GM21737 (cell line): ENCODE measurements at regions not wholly inside any gene's neighbourhood (a gene's known extent, or its start where the extent isn't known, plus 50 kb on each side); places are given as distances from the start of the nearest gene placed in this dataset.

Source experiments
- ATAC-seq: cut with Tn5 transposase; IDR thresholded peaks from one replicate; pipeline ENCODE4 v1.9.1; 2021; ENCODE audit warnings: mild to moderate bottlenecking, moderate library complexity; ENCODE audit not compliant: unreplicated experiment

- ATAC-seq: no peak
These were observed 398.6 kb downstream of the TBL1XR1 start for GRCh38 chr3:176798680-176799079.

GRCh38 chr3:176796371-176796770 lies 400.9 kb downstream of the TBL1XR1 start:
- no peak for ATAC-seq

GRCh38 chr3:176795891-176796290 lies 401.4 kb downstream of the TBL1XR1 start:
- ATAC-seq: no peak

GRCh38 chr3:176794406-176794805 lies 402.9 kb downstream of the TBL1XR1 start:
- no peak for ATAC-seq

- no peak for ATAC-seq
These were observed 407.3 kb downstream of the TBL1XR1 start for GRCh38 chr3:176789947-176790346.

GRCh38 chr3:176789281-176789705 lies 408.0 kb downstream of the TBL1XR1 start:
- ATAC-seq: no peak

GRCh38 chr3:176787506-176787905 lies 409.8 kb downstream of the TBL1XR1 start:
- no peak for ATAC-seq

GRCh38 chr3:176785171-176785570 lies 412.1 kb downstream of the TBL1XR1 start:
- ATAC-seq: no peak

- ATAC-seq: no peak
These were observed 416.5 kb downstream of the TBL1XR1 start for GRCh38 chr3:176780766-176781165.

GRCh38 chr3:176776622-176777175 lies 420.6 kb downstream of the TBL1XR1 start:
- no peak for ATAC-seq

- ATAC-seq: no peak
These were observed 427.6 kb downstream of the TBL1XR1 start for GRCh38 chr3:176769547-176770190.

GRCh38 chr3:176767385-176767784 lies 429.9 kb downstream of the TBL1XR1 start:
- ATAC-seq: no peak

GRCh38 chr3:176766862-176767261 lies 430.4 kb downstream of the TBL1XR1 start:
- ATAC-seq: no peak

GRCh38 chr3:176765382-176765900 lies 431.8 kb downstream of the TBL1XR1 start:
- ATAC-seq: no peak

GRCh38 chr3:176759815-176760506 lies 437.3 kb downstream of the TBL1XR1 start:
- ATAC-seq: no peak

GRCh38 chr3:176757429-176757828 lies 439.9 kb downstream of the TBL1XR1 start:
- ATAC-seq: no peak

GRCh38 chr3:176755977-176756376 lies 441.3 kb downstream of the TBL1XR1 start:
- ATAC-seq: no peak

GRCh38 chr3:176755552-176755951 lies 441.7 kb downstream of the TBL1XR1 start:
- ATAC-seq: no peak

- ATAC-seq: no peak
These were observed 455.6 kb downstream of the TBL1XR1 start for GRCh38 chr3:176741664-176742047.

- ATAC-seq: no peak
These were observed 456.2 kb downstream of the TBL1XR1 start for GRCh38 chr3:176740906-176741663.

- ATAC-seq: no peak
These were observed 458.1 kb downstream of the TBL1XR1 start for GRCh38 chr3:176739159-176739558.
